ENCODE measurements at regions not wholly inside any gene's neighbourhood (a gene's known extent, or its start where the extent isn't known, plus 50 kb on each side); places are given as distances from the start of the nearest gene placed in this dataset.

DNA sequence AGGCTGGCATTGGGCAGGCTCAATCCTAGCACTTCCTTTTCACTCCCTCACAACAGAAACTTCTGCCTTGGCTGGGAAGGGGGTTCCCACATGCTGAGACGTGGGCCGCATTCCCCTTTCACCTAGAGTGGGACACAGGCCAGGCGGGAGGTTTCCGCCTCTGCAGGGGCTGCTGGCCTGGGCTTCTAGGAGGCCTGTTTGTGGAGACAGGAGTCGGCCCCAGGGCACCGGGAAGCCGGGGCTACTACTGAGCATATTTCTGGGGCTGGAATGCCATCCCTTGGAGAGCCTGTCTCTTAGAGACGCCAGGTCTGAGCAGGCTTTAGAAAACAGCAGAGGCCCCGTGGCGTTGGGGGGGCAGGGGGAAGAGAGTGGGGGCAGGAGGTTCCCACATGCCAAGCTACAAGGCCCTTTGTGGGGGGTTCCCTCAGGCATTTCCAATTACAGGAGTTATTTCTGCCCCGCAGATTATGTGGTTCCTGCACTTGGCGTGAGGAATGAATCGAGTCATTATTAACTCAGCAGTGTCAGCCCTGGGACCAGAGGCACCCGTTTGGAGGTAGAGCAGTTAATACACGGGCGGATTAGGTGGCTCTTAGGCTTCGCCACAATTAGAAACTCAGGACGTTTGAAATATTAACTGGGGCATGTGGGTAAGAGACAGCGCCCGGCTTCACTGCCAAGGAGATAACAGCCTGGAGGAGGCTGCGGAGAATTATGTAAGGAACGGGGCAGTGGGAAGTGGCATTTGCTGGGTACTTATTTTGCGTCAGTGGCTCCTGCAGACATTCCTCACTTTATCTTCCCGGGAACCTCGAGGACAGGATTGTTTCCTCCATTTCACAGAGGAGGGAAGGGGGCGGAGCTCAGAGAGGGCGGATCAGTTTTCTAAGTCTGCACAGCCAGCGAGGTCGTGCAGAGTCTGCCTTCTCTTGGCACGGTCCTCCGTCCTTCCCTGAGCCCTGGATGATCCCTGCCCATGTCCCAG lies 162.5 kb downstream of the MAF start:
- no peak for DNase-seq

DNA sequence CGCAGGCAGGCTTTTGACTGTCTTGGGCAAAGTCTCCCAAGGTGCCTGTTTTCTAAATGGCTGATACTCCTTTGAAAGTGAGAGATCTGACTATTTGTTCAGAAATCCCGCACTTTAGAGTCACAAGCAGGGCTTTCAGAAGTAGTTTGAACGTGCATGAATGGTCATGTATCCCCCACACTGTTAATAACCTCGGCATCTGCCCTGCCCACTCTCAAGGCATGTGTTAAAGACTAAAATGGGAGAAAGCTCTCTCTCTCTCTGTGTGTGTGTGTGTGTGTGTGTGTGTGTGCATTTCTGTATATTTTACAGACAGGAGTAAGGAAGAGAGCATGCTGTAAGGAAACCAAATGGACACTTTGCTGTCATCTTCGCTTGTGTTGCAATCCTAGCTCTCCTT lies 163.7 kb downstream of the MAF start:
- no peak for DNase-seq

DNA sequence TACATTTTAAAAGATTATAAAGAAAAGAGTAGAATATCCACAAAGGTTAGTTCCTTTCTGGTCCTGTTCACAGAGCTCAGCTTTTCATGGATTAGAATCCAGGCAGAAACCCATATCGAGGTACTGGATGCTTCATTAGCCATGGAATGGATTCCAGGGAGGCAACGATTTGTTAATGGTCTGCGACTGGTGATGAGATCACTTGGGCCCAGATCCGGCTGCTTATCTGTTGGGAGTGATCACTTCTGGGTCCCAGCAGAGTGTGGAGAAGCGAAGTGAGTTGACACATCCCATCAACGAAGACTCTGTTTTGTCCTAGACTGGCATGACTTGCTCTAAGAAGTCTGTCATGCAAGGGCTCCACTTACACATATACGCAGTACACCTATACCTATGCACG lies 165.8 kb downstream of the MAF start:
- DNase-seq = no peak

DNA sequence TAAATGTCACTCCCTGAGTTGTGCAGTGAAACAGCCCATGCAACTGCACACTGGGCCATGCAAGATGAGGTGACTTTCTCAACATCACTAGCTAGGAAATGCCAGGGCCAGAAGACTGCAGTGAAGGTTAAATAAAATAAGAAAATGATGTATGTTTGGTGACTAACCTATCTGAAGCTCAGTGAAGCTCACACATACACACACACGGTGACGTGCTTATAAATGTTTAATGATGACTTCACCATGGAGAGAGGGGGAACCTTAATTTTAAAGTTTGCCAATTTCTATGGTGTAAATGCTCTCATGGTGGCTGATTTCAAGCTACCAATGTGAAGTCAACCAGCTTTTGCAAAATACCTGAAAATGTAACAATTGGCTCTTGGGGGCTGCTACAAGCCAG lies 166.4 kb downstream of the MAF start:
- DNase-seq = no peak

DNA sequence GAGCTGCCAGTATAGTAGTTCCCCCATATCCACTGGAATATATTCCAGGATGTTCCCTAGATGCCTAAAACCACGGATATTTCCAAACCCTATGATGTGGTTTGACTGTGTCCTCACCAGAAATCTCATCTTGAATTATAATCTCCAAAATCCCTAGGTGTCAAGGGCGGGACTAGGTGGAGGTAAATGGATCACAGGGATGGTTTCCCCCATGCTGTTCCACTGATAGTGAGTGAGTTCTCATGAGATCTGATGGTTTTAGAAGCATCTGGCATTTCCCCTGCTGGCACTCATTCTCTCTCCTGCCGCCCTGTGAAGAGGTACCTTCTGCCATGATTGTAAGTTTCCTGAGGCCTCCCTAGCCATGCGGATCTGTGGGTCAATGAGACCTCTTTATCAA lies 168.6 kb downstream of the MAF start:
- no peak for DNase-seq

DNA sequence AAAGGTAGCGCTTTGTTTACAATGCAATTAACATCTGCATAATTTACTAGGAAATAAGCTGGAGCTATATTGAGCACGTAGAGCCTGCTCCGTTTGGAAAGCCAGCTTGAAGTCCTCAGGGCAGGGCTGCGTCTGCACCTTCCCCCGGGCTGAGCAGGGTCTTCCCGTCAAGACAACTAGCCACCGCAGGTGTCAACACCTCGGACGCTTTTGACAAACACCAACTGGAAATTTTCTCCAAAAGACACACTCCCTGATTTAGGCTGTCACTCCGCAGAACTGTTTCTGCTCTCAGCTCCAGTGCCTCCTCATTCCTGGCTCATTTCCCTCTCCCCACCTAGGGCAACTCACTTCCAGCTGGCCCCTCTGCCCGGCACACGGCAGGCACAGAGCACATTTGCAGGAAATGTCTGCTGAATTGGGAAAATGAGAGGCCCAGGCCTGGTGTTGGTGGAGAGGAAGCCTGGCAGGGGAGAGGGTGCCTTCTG lies 170.3 kb downstream of the MAF start:
- DNase-seq = no peak

DNA sequence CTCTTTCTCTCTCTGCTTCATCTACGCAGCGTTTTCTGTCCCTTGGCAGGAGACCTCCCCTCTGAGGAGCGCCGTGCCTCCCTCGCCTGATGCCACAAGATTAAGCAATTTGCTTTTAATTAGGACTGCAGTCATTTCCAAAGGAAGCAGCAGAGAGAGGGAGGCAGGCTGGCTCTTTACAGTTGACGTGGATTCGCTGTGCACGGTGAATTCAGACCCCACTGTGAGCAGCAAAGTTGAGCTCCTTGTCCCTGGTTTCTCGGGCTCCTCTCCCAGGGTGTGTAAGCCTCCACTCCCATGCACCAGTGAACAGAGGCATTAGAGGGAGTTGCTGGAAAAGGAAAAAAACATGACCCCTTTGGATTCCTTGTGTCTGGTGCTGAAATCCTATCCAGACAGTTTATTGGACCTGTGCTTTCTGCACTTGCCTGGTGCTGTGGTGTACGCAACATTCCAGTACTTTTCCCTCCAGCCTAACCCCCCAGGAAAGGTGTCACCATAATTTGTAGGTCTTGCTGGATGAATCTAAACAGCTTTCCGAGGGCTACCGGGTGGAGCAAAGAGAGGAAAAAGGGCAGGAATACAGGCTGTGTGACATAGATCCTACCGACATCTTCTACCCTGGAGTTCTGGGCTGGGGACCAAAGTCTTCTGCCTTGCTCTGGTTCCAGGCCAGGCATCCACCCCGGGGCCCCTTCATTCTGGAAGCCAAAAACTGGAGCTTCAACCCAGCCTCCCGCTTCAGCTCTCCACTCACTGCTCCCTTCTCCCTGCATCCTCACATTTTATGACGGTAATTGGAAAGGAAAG lies 171.0 kb downstream of the MAF start:
- no peak for DNase-seq

DNA sequence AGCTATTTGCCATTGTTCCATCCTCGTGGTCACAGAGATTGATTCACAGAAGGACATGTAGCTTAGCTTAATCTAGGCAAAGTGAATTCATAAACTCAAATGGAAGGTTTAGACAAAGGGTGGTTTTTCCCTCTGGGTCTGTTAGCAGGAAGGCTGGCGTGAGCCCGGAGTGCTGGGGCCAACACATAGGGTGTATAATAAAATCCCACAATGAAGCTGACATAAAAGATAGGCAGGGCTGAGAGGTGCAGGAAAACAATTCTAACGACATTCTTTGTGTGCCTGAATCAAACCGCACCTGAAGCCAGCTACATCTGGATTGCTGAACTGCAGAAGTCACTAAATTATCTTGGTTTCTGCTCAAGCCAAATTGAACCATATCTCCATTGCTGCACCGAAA lies 173.9 kb downstream of the MAF start:
- DNase-seq = no peak

DNA sequence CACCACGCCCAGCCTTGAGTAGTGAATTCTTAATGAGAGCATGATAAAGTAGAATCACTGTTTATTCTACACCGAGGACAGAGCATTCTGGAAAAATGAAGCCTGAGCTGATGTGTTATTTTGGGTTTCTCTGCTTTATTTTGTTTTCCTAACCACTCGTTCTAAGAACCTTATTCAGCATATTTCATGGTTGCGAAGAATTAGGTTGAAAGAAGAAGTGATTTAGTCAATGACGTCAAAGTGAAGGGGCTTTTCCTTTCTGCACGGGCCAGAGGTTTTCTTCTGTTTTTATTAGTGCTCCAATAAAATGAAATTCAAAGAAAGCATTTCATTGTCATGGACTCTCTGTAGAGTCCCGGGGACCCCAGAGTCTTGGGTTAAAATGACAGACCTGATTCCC lies 178.5 kb downstream of the MAF start:
- no peak for DNase-seq

DNA sequence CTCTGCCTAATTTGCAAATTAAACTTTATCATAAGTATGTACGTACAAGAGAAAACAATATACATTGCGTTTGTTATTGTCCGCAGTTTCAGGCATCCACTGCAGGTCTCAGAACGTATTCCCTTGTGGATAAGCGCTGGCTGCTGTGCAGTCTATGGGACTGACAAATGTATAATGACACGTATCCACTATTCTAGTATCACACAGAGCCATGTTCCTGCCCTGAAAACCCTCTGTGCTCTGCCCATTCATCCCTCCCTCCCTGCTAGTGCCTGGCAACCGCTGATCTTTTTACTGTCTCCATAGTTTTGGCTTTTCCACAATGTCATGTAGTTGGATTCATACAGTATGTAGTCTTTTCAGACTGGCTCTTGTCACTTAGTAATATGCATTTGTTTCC lies 179.4 kb downstream of the MAF start:
- DNase-seq = no peak

DNA sequence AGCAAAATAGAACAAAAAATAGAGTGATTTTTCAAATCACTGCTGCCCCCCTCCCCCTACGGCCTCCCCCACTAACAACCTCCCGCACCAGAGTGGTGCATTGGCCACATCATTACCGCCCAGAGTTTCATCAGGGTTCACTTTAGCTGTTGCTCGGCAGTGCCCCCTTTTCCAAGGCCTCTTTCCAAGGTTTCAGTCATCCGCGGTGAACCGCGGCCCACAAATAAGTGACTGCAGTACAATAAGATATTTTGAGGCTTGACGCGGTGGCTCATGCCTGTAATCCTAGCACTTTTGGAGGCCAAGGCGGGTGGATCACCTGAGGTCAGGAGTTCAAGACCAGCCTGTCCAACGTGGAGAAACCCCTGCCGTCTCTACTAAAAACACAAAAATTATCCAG lies 180.0 kb downstream of the MAF start:
- no peak for DNase-seq

DNA sequence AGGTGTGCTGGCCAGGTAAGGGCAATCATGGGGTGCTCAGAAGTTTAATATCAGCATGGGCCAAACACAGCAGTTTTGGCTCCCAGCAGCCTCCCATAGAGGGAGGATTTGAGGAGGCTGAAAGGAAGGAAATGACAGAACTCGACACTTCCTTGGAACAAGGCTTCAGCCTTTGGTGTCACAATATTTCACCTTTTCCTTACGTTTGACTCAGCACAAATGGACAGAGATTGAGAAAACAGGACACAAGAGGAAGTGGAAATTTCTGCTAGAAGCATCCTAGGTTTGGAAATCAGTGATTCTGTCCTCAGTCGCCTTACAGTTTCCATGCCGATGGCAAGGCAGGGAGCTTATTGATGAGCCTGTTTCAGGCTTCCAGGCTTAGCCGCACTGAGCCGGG lies 181.4 kb downstream of the MAF start:
- no peak for DNase-seq

DNA sequence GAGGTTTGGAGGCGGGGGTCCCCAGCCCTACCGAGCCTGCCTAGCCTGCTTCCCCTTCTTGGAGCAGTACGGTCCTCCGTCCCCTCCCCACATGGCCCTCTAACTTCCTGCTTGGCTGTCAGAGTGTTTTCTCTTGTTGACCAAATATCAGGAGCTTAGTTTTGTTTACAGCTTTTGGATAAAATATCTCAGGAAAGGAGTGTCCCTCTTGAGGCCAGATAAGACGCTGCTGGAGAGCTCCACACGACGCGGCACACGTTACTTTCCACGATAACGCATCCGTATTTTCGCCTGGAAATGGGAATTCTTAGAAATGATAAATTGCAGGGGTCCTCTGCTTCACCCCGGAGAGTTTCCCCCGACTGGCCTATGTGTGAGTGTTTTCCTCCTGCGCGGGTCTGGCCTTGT lies 182.9 kb downstream of the MAF start:
- no peak for DNase-seq

DNA sequence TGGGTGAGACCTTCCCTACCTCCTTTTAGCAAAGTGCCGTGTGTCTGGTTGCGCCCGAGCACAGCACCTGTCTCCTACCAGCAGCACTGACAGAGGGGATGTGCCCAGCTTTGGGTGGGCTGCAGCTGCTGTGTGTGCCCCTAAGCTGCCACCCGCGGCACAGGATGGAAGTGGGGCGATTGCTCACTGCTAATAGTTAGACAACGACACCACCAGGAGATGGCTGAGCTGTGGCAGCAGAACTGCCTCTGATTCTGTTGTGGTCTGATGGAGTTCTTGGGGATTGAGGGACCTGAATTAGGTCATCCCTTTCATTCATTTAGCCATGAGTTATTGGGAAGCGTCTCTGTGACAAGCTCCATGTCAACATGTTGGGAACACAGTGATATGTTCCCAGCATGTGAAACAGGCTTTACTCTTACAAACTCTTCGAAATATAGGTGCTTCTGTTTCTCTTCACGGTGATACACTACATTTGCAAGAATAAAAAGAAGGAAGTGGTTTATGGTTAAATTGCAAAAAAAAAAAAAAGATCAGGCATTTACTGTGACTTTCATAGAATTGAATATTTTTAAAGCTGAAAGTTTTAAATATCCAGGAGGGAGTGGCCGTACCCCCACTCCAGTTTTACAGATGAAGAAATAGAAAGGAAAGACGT lies 184.4 kb downstream of the MAF start:
- no peak for DNase-seq

DNA sequence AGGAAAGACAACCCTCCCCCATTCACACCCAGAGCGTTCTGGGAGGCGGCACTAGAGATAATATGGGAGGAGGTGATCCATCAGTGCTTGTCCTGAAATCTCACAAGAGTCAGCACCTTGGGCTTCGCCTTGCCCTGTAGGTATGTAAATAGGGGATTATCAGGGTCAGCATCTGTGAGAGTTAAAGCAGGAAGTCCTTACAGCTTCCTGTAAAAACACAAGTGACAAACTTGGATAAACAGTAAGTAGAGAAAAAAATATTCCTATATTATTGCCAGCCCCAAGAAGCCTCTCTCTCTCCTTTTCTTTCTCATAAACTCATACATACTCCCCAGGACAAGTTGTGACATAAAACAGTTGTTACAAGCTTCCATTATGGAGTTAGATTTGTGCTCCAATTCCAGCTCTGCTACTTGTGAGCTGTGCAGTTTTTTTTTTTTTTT lies 187.7 kb downstream of the MAF start:
- DNase-seq = no peak

DNA sequence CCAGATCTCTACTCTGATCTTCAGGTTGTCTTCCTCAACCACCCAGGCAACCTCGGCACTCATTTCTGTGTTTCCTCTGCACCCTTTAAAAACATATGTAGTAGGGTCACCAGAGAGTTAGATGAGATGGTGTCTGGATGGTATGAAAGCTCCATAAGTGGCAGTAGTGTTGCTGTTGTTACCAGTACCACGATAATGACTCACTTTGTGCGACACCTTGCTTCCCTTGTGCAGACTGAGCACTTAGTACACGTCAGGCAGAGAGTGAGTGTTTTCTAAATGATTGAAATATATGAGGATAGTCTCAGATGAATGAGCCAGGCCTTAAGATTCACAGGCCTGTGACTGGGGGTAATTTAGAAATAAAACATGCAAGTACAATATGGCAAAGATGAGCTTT lies 188.7 kb downstream of the MAF start:
- peak; percentile 58 for DNase-seq

DNA sequence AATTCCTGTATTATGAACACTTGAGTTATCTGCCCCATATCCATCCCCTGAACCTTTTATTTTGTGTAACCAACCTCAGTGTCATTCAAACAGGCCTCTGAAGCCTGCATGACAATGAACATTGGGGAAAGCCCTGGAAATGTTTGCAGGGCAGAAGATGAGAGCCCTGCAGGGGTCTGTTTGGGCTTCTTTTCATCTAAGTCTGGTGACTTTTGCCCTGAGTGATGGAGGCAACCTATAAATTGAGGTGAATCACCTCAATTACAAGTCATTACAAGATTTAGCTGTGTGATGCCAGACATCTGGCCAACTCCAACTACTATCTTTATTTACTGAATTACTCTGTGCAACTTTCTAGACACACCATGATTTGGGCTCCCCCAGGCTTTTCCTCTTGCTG lies 189.2 kb downstream of the MAF start:
- peak; percentile 6 for DNase-seq

DNA sequence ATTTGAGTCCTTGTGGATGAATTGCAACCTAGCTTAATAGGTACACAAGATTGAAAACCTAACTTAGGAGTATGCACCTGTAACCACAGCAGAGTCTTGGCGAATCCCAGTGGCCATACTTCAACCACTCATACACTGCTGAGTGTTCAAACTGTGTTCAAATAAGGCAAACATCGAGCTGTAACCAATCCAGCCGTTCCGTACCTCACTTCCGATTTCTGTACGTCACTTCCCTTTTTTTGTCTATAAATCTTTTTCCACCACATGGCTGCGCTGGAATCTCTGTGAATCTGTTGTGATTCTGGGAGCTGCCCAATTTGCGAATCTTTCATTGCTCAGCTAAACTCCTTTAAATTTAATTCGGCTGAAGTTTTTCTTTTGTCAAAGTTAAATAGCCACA lies 190.6 kb downstream of the MAF start:
- no peak for DNase-seq

DNA sequence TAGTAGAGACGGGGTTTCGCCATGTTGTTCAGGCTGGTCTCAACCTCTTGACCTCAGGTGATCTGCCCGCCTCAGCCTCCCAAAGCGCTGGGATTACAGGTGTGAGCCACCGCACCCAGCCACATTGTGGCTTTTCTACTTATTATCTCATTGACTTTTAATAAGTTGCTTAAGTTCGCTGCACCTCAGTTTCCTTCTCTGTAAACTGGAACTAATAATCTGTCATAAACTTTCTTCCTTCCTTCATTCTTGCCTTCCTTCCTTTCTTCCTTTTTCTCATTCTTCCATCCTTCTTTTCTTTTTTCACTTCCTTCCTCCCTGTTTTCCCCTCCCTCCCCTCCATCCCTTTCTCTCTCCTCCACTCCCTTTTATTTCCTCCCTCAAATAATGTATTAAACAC lies 192.2 kb downstream of the MAF start:
- no peak for DNase-seq

DNA sequence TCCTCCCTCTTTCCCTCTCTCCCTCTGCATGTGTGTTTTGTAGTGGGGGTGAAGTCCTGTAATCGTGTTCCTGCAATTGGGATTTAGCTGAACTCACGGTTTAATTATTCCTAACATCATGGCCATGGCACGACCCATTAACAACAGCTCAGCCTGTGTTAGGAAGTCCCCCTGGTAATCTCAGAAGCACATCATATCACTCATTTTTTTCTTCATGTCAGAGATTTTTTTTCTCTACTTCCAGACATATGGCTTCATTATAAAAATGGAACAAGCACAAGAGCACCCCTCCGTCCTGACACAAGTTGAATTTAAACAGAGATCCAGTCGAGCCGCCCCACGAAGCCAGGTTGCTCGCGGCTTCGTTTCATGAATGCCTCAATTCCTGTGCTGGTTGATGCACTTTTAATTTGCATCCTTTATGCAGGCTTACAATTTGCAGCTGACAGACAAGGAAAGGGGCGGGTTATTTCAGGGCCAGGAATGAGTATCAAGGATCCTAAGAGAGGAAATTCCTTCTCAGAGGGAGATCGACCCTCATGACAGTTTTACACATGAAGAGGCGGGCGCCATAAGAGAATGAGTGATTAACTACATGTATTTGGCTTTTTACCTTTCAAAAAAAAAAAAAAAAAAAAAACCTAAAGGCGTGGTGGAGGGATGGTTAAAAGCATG lies 192.9 kb downstream of the MAF start:
- no peak for DNase-seq

DNA sequence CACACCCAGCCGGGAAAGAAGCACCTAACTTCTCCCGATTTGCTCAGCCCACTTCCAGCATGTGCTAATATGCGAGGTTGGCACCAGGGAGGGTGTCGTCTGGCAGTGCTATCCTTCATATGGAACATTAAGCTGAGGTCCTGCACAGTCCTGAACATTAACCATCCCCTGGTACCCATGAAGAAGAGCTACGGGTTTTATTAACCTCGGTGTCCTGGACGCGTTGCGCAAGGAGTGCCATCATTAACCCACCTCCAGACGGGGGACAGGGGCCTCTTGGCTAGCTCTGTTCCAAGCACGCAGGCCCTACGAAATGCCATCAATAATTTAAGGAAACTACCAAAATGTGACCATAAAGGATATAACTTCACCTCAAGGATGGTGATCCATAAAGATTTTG lies 193.5 kb downstream of the MAF start:
- no peak for DNase-seq

DNA sequence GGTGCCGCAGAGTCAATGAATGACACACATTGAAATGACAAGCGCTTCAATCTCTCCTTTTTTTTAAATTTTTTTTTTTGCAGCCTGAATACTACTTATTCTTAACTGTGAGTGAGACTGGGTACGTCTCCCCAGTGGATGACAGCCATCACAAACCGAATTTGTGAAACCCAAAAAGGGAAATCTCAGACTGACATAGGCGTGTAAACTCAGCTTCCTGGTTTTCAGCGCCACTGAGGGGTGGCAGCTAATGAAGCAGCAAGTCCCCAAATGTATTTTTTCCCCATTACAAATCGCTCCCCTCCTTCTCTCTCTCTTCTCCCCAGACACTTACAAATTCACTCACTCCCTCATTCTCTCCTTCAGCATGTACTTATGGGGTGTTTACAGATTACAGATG lies 196.0 kb downstream of the MAF start:
- no peak for DNase-seq

DNA sequence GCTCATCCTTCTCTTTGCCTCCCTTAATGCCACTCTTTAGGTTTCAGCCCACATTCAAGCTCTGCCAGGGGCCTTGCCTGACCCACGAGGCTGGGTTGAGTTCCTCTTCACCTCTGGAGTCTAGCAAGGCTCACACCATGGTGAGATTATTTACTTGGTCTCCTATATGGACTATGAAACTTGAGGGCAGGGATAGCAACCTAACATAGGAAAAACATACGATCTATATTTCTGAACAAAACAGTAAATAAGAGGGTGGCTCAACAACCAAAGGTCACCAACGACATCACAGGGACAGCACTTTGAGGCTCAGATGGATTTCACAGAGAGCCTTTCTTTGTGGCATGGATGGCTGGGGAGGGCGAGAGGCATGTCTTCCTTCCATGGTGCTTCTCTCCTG lies 197.0 kb downstream of the MAF start:
- no peak for DNase-seq

Data from activated CD4-positive, alpha-beta T cell treated with anti-CD3 and anti-CD28 coated beads, Interleukin-10, Interleukin-2, amounts not matched to agents 100 ng/mL and 50 ng/mL, durations not matched to agents 16 hours and 8 hours (primary cell).